Mesothelial cell of epicardium (in vitro differentiated cells): ENCODE measurements at regions not wholly inside any gene's neighbourhood (a gene's known extent, or its start where the extent isn't known, plus 50 kb on each side); places are given as distances from the start of the nearest gene placed in this dataset.

Experiments used
- DNase-seq, 2 experiments: peaks; one replicate each; pipeline ENCODE4 v3.0.0; 2021; ENCODE audit warnings: low spot score in 2 of 2; ENCODE audit not compliant: unreplicated experiment in 2 of 2
- H3K27ac Mint-ChIP-seq: 2 replicates; pipeline ENCODE4 v1.8.0; 2021; ENCODE audit warnings: mixed read lengths
- H3K27me3 Mint-ChIP-seq: 2 replicates; pipeline ENCODE4 v1.8.0; 2021; ENCODE audit warnings: low read depth, mixed read lengths
- H3K36me3 Mint-ChIP-seq: 2 replicates; pipeline ENCODE4 v1.8.0; 2021; ENCODE audit warnings: mixed read lengths
- H3K4me1 Mint-ChIP-seq: 2 replicates; pipeline ENCODE4 v1.8.0; 2021; ENCODE audit warnings: mixed read lengths
- H3K4me3 Mint-ChIP-seq: 2 replicates; pipeline ENCODE4 v1.8.0; 2021; ENCODE audit warnings: mild to moderate bottlenecking, moderate library complexity, mixed read lengths
- H3K9me3 Mint-ChIP-seq: 2 replicates; pipeline ENCODE4 v1.8.0; 2021; ENCODE audit warnings: mixed read lengths
- TF ChIP-seq, protein P1 (sequence below): fragments of 200-600 bp; sonication (generic); IDR thresholded peaks from one replicate; pipeline ENCODE4 v1.5.0; 2021; ENCODE audit warnings: antibody characterized with exemption; ENCODE audit not compliant: unreplicated experiment

GRCh38 chr7:131000389-131000788 lies 266.4 kb upstream of the KLF14 start:
- Mint-ChIP-seq H3K27me3 (no peaks in the 10 kb centered on the region), H3K27ac (peak overlapping the region; percentile 41), H3K4me3 (no peak overlapping the region), H3K9me3 (peaks cover 7% of the 10 kb centered on the region), H3K4me1 (peaks cover 45% of the 10 kb centered on the region), H3K36me3 (no peaks in the 10 kb centered on the region)
- TF ChIP-seq, protein P1, sequence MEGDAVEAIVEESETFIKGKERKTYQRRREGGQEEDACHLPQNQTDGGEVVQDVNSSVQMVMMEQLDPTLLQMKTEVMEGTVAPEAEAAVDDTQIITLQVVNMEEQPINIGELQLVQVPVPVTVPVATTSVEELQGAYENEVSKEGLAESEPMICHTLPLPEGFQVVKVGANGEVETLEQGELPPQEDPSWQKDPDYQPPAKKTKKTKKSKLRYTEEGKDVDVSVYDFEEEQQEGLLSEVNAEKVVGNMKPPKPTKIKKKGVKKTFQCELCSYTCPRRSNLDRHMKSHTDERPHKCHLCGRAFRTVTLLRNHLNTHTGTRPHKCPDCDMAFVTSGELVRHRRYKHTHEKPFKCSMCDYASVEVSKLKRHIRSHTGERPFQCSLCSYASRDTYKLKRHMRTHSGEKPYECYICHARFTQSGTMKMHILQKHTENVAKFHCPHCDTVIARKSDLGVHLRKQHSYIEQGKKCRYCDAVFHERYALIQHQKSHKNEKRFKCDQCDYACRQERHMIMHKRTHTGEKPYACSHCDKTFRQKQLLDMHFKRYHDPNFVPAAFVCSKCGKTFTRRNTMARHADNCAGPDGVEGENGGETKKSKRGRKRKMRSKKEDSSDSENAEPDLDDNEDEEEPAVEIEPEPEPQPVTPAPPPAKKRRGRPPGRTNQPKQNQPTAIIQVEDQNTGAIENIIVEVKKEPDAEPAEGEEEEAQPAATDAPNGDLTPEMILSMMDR: no peak
- DNase-seq: no peak

GRCh38 chr7:131000873-131001272 lies 266.9 kb upstream of the KLF14 start:
- H3K36me3 Mint-ChIP-seq: no peaks in the 10 kb centered on the region
- H3K9me3 Mint-ChIP-seq: peaks cover 7% of the 10 kb centered on the region
- TF ChIP-seq, protein P1: no peak
- peak overlapping the region; percentile 16 for H3K27ac Mint-ChIP-seq
- no peaks in the 10 kb centered on the region for H3K27me3 Mint-ChIP-seq
- no peak overlapping the region for H3K4me3 Mint-ChIP-seq
- no peak for DNase-seq
- peaks cover 40% of the 10 kb centered on the region for H3K4me1 Mint-ChIP-seq

DNA sequence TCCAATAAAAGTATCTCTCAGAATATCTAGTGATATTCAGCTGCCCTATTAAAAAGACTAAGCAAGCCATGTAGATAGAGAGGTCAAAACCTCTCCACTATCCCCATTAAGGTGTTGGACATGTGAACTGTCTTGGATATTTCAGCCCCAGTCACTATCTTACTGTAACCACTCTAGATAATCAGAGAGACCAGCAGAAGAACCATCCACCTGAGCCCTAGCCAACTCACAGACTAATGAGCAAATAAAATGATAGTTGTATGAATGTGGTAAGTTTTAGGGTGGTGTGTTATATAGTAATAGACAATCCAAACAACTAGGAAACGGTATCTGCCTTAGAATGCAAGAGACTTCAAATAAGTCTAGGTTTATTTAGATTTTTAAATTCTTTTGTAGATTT lies 268.6 kb upstream of the KLF14 start:
- no peak for DNase-seq
- no peaks in the 10 kb centered on the region for H3K36me3 Mint-ChIP-seq
- peaks cover 29% of the 10 kb centered on the region for H3K4me1 Mint-ChIP-seq
- no peaks in the 10 kb centered on the region for H3K27me3 Mint-ChIP-seq
- peaks cover 7% of the 10 kb centered on the region for H3K9me3 Mint-ChIP-seq
- no peak overlapping the region for H3K4me3 Mint-ChIP-seq
- TF ChIP-seq, protein P1: no peak
- H3K27ac Mint-ChIP-seq: no peak overlapping the region

DNA sequence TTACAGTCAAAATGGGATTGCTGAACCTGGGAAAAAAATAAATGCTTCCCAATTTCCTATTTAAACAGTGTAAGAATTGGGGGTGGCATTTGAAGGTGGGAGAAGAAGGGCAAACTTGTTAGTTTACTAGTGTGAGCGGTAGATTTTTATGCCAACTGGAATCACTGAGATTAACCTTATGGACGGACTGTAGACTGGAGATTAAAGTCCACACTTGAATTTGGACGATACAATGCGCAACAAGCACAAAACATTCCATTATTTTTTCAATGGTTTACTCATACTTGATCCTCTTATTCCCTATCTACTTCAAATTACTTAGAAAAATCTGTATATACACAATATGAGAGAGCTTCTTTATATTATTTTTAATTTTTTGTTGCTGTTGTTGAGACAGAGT lies 269.6 kb upstream of the KLF14 start:
- TF ChIP-seq, protein P1: no peak
- Mint-ChIP-seq H3K27ac (no peak overlapping the region), H3K9me3 (peaks cover 7% of the 10 kb centered on the region), H3K4me1 (peaks cover 28% of the 10 kb centered on the region), H3K36me3 (no peaks in the 10 kb centered on the region), H3K4me3 (no peak overlapping the region), H3K27me3 (no peaks in the 10 kb centered on the region)
- no peak for DNase-seq

DNA sequence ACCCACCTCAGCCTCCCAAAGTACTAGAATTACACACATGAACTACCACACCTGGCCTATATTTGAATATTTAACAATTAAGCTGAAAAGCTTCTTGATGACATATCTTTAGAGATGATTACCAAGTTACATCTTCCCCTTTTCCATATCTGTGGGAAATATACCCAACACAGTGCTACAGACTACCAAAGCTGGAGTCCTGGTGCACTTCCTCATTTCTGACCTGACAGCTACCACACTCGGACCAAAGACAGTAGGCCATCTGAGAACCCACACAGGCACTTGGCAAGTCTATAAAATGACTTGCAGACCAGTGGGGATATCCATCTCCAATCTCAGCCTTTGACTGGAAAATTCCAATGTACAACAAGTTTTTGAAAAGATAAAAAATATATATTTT lies 270.4 kb upstream of the KLF14 start:
- Mint-ChIP-seq H3K27me3 (no peaks in the 10 kb centered on the region), H3K9me3 (peaks cover 7% of the 10 kb centered on the region), H3K36me3 (no peaks in the 10 kb centered on the region), H3K4me1 (peaks cover 29% of the 10 kb centered on the region), H3K27ac (no peak overlapping the region), H3K4me3 (no peak overlapping the region)
- no peak for DNase-seq
- TF ChIP-seq, protein P1: no peak
